ENCODE measurements at regions not wholly inside any gene's neighbourhood (a gene's known extent, or its start where the extent isn't known, plus 50 kb on each side); places are given as distances from the start of the nearest gene placed in this dataset.

GRCh38 chr15:36334059-36334458 is 245.4 kb upstream of the CDIN1 start:
- H3K4me1 Mint-ChIP-seq = no peaks in the 10 kb centered on the region
- H3K27ac Mint-ChIP-seq = no peak overlapping the region
- DNase-seq (no peak), ATAC-seq (no peak)
- no peaks in the 10 kb centered on the region for H3K36me3 Mint-ChIP-seq (ENCODE audit: low read depth)
- H3K9me3 Mint-ChIP-seq = peaks cover 4% of the 10 kb centered on the region
- H3K4me3 Mint-ChIP-seq = no peak overlapping the region
- no peaks in the 10 kb centered on the region for H3K27me3 Mint-ChIP-seq

- peaks cover 4% of the 10 kb centered on the region for H3K9me3 Mint-ChIP-seq
- no peak overlapping the region for H3K27ac Mint-ChIP-seq
- no peaks in the 10 kb centered on the region for H3K27me3 Mint-ChIP-seq
- H3K36me3 Mint-ChIP-seq (ENCODE audit: low read depth) = no peaks in the 10 kb centered on the region
- no peaks in the 10 kb centered on the region for H3K4me1 Mint-ChIP-seq
- no peak for ATAC-seq
- H3K4me3 Mint-ChIP-seq = no peak overlapping the region
- DNase-seq = no peak
Observed at GRCh38 chr15:36335224-36335623, 244.2 kb upstream of the CDIN1 start.

- DNase-seq = no peak
- H3K9me3 Mint-ChIP-seq = peaks cover 4% of the 10 kb centered on the region
- H3K36me3 Mint-ChIP-seq (ENCODE audit: low read depth) = no peaks in the 10 kb centered on the region
- no peak overlapping the region for H3K4me3 Mint-ChIP-seq
- H3K4me1 Mint-ChIP-seq = no peaks in the 10 kb centered on the region
- no peak overlapping the region for H3K27ac Mint-ChIP-seq
- no peak for ATAC-seq
- H3K27me3 Mint-ChIP-seq = no peaks in the 10 kb centered on the region
Observed at GRCh38 chr15:36335659-36336058, 243.8 kb upstream of the CDIN1 start.

- no peak for ATAC-seq
- no peaks in the 10 kb centered on the region for H3K4me1 Mint-ChIP-seq
- no peak overlapping the region for H3K4me3 Mint-ChIP-seq
- no peaks in the 10 kb centered on the region for H3K27me3 Mint-ChIP-seq
- H3K36me3 Mint-ChIP-seq (ENCODE audit: low read depth) = no peaks in the 10 kb centered on the region
- no peaks in the 10 kb centered on the region for H3K9me3 Mint-ChIP-seq
- no peak overlapping the region for H3K27ac Mint-ChIP-seq
- no peak for DNase-seq
Observed at GRCh38 chr15:36344887-36345286, 234.5 kb upstream of the CDIN1 start.

- Mint-ChIP-seq H3K27ac (no peak overlapping the region), H3K36me3 (ENCODE audit: low read depth) (no peaks in the 10 kb centered on the region)
Observed at GRCh38 chr15:36347272-36347858, 232.1 kb upstream of the CDIN1 start.

GRCh38 chr15:36356466-36356865 is 223.0 kb upstream of the CDIN1 start:
- H3K4me3 Mint-ChIP-seq = no peak overlapping the region
- H3K27me3 Mint-ChIP-seq = no peaks in the 10 kb centered on the region
- no peak for ATAC-seq
- H3K4me1 Mint-ChIP-seq = no peaks in the 10 kb centered on the region
- peaks cover 3% of the 10 kb centered on the region for H3K9me3 Mint-ChIP-seq
- no peak overlapping the region for H3K27ac Mint-ChIP-seq
- H3K36me3 Mint-ChIP-seq (ENCODE audit: low read depth) = no peaks in the 10 kb centered on the region
- DNase-seq = no peak

More at GRCh38 chr15:36347272-36347858, 232.1 kb upstream of the CDIN1 start:
- DNase-seq = no peak
- Mint-ChIP-seq H3K27me3 (no peaks in the 10 kb centered on the region), H3K4me3 (no peak overlapping the region), H3K9me3 (no peaks in the 10 kb centered on the region), H3K4me1 (no peaks in the 10 kb centered on the region)
- ATAC-seq = no peak

GRCh38 chr15:36356978-36357601 is 222.3 kb upstream of the CDIN1 start:
- Mint-ChIP-seq H3K4me1 (no peaks in the 10 kb centered on the region), H3K4me3 (no peak overlapping the region), H3K27me3 (no peaks in the 10 kb centered on the region), H3K36me3 (ENCODE audit: low read depth) (no peaks in the 10 kb centered on the region), H3K9me3 (peaks cover 3% of the 10 kb centered on the region), H3K27ac (no peak overlapping the region)
- DNase-seq (no peak), ATAC-seq (no peak)

GRCh38 chr15:36358094-36358493 is 221.3 kb upstream of the CDIN1 start:
- Mint-ChIP-seq H3K36me3 (ENCODE audit: low read depth) (no peaks in the 10 kb centered on the region), H3K9me3 (peaks cover 3% of the 10 kb centered on the region), H3K4me3 (no peak overlapping the region), H3K27me3 (no peaks in the 10 kb centered on the region), H3K4me1 (no peaks in the 10 kb centered on the region), H3K27ac (no peak overlapping the region)
- DNase-seq = no peak
- ATAC-seq = no peak

GRCh38 chr15:36358523-36358922 is 220.9 kb upstream of the CDIN1 start:
- ATAC-seq (no peak), DNase-seq (no peak)
- no peaks in the 10 kb centered on the region for H3K27me3 Mint-ChIP-seq
- peaks cover 3% of the 10 kb centered on the region for H3K9me3 Mint-ChIP-seq
- no peak overlapping the region for H3K4me3 Mint-ChIP-seq
- no peaks in the 10 kb centered on the region for H3K4me1 Mint-ChIP-seq
- H3K27ac Mint-ChIP-seq = no peak overlapping the region
- no peaks in the 10 kb centered on the region for H3K36me3 Mint-ChIP-seq (ENCODE audit: low read depth)

GRCh38 chr15:36359286-36359685 is 220.1 kb upstream of the CDIN1 start:
- Mint-ChIP-seq H3K4me1 (no peaks in the 10 kb centered on the region), H3K36me3 (ENCODE audit: low read depth) (no peaks in the 10 kb centered on the region), H3K27ac (no peak overlapping the region), H3K4me3 (no peak overlapping the region), H3K27me3 (no peaks in the 10 kb centered on the region), H3K9me3 (no peaks in the 10 kb centered on the region)
- DNase-seq = no peak
- ATAC-seq = no peak

GRCh38 chr15:36361351-36361870 is 218.0 kb upstream of the CDIN1 start:
- no peak for DNase-seq
- ATAC-seq = no peak
- H3K4me1 Mint-ChIP-seq = no peaks in the 10 kb centered on the region
- no peaks in the 10 kb centered on the region for H3K36me3 Mint-ChIP-seq (ENCODE audit: low read depth)
- no peaks in the 10 kb centered on the region for H3K27me3 Mint-ChIP-seq
- H3K4me3 Mint-ChIP-seq = no peak overlapping the region
- H3K9me3 Mint-ChIP-seq = no peaks in the 10 kb centered on the region
- no peak overlapping the region for H3K27ac Mint-ChIP-seq

- no peak for ATAC-seq
- Mint-ChIP-seq H3K4me3 (no peak overlapping the region), H3K27ac (no peak overlapping the region), H3K36me3 (ENCODE audit: low read depth) (no peaks in the 10 kb centered on the region), H3K27me3 (no peaks in the 10 kb centered on the region), H3K4me1 (no peaks in the 10 kb centered on the region), H3K9me3 (no peaks in the 10 kb centered on the region)
- no peak for DNase-seq
Observed at GRCh38 chr15:36362509-36362915, 216.9 kb upstream of the CDIN1 start.

GRCh38 chr15:36363335-36363734 is 216.1 kb upstream of the CDIN1 start:
- Mint-ChIP-seq H3K27ac (no peak overlapping the region), H3K4me1 (no peaks in the 10 kb centered on the region), H3K9me3 (no peaks in the 10 kb centered on the region), H3K4me3 (no peak overlapping the region), H3K27me3 (no peaks in the 10 kb centered on the region), H3K36me3 (ENCODE audit: low read depth) (no peaks in the 10 kb centered on the region)
- ATAC-seq (no peak), DNase-seq (no peak)

GRCh38 chr15:36364377-36364776 is 215.0 kb upstream of the CDIN1 start:
- ATAC-seq (no peak), DNase-seq (no peak)
- Mint-ChIP-seq H3K27me3 (no peaks in the 10 kb centered on the region), H3K36me3 (ENCODE audit: low read depth) (no peaks in the 10 kb centered on the region), H3K27ac (no peak overlapping the region), H3K4me1 (no peaks in the 10 kb centered on the region), H3K9me3 (peaks cover 3% of the 10 kb centered on the region), H3K4me3 (no peak overlapping the region)

GRCh38 chr15:36365963-36366362 is 213.5 kb upstream of the CDIN1 start:
- ATAC-seq = no peak
- DNase-seq = no peak
- Mint-ChIP-seq H3K4me3 (no peak overlapping the region), H3K27me3 (no peaks in the 10 kb centered on the region), H3K4me1 (no peaks in the 10 kb centered on the region), H3K9me3 (peaks cover 3% of the 10 kb centered on the region), H3K27ac (no peak overlapping the region), H3K36me3 (ENCODE audit: low read depth) (no peaks in the 10 kb centered on the region)

Measured in activated naive CD8-positive, alpha-beta T cell treated with anti-CD3 and anti-CD28 coated beads, Interleukin-2, amount 50 U/mL, for 24 hours (primary cell).